Fibroblast of lung (primary cell): ENCODE measurements at regions not wholly inside any gene's neighbourhood (a gene's known extent, or its start where the extent isn't known, plus 50 kb on each side); places are given as distances from the start of the nearest gene placed in this dataset.
A peak's percentile ranks its signal among the peaks of the same experiment; 100 is the strongest.

ENCODE experiments used
- DNase-seq, 2 donors: peaks; one replicate each; pipeline versions ENCODE4 v3.0.0 to v3.0.0-alpha.2; 2010; ENCODE audit warnings: low read depth in 2 of 2
- H2AFZ ChIP-seq: 2 replicates; pipeline ENCODE4 v1.5.1; 2012; ENCODE audit warnings: low read length, control low read depth, inconsistent platforms
- H3K27ac ChIP-seq: 2 replicates; pipeline ENCODE4 v1.5.1; 2011; ENCODE audit warnings: low read length, control low read depth; ENCODE audit not compliant: insufficient read depth
- H3K27me3 ChIP-seq: 2 replicates; pipeline ENCODE4 v1.5.1; 2011; ENCODE audit warnings: mild to moderate bottlenecking, low read length; ENCODE audit not compliant: control insufficient read depth, insufficient read depth
- H3K36me3 ChIP-seq: 2 replicates; pipeline ENCODE4 v1.5.1; 2011; ENCODE audit warnings: low read length; ENCODE audit not compliant: control insufficient read depth, insufficient read depth
- H3K4me1 ChIP-seq: 2 replicates; pipeline ENCODE4 v1.5.1; 2011; ENCODE audit warnings: low read length; ENCODE audit not compliant: control insufficient read depth, insufficient read depth; ENCODE audit errors: extremely low read depth
- H3K4me2 ChIP-seq: 2 replicates; pipeline ENCODE4 v1.5.1; 2011; ENCODE audit warnings: low read length, control low read depth; ENCODE audit not compliant: insufficient read depth; ENCODE audit errors: extremely low read depth
- H3K4me3 ChIP-seq, 4 experiments: fragments of 200-600 bp in 1 of 4; sonication (generic) in 1 of 4; replicated peaks in 1 of 4; 2 replicates each; pipeline ENCODE4 v1.5.1; 2011 to 2016; ENCODE audit warnings: low read length in 4 of 4, low read depth in 3 of 4, mild to moderate bottlenecking in 3 of 4, control low read depth in 2 of 4, inconsistent platforms in 1 of 4, mixed read lengths in 1 of 4; ENCODE audit not compliant: insufficient read depth in 1 of 4; ENCODE audit errors: control extremely low read depth in 1 of 4
- H3K79me2 ChIP-seq: 2 replicates; pipeline ENCODE4 v1.5.1; 2012; ENCODE audit warnings: mild to moderate bottlenecking, low read length, inconsistent platforms; ENCODE audit not compliant: control insufficient read depth, insufficient read depth
- H3K9ac ChIP-seq: 2 replicates; pipeline ENCODE4 v1.5.1; 2011; ENCODE audit warnings: mild to moderate bottlenecking, low read length, control low read depth; ENCODE audit not compliant: insufficient read depth
- H3K9me3 ChIP-seq: 2 replicates; pipeline ENCODE4 v1.5.1; 2012; ENCODE audit warnings: low read depth, low read length; ENCODE audit not compliant: control insufficient read depth, insufficient read depth
- H4K20me1 ChIP-seq: 2 replicates; pipeline ENCODE4 v1.5.1; 2011; ENCODE audit warnings: low read length; ENCODE audit not compliant: control insufficient read depth, insufficient read depth; ENCODE audit errors: extremely low read depth
- EZH2 ChIP-seq: IDR thresholded peaks from 2 replicates; pipeline ENCODE4 v1.5.1; 2012; ENCODE audit warnings: low read length, control low read depth, mild to moderate bottlenecking; ENCODE audit errors: missing control alignments
- TF ChIP-seq, protein P1 (sequence below), 2 donors: IDR thresholded peaks in 1 of 2; conservative IDR thresholded peaks in 1 of 2; 1 replicate in 1 of 2; 2 replicates in 1 of 2; pipeline ENCODE4 v1.5.1; 2011 to 2012; ENCODE audit warnings: low read length in 2 of 2, control low read depth in 1 of 2, inconsistent platforms in 1 of 2, low read depth in 1 of 2, mild to moderate bottlenecking in 1 of 2

DNA sequence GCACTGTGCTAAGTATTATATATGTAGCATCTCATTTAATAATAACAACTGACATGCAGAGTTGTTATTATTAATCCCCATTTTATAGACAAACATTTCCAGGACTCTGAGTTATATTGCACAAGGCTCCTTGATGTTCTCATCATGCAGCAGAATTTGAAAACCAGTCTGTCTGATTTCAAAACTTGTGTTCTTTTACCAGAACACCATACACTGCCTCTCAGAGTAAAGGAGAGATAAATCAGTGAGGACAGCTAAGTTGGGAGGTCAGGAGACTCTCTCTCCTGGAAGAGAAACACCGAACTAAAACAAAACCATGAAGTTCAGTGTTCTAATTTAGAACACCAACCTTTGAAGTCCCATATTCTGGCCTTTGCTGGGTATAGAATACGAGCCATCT lies 92.7 kb upstream of the TNC start:
- TF ChIP-seq, protein P1, sequence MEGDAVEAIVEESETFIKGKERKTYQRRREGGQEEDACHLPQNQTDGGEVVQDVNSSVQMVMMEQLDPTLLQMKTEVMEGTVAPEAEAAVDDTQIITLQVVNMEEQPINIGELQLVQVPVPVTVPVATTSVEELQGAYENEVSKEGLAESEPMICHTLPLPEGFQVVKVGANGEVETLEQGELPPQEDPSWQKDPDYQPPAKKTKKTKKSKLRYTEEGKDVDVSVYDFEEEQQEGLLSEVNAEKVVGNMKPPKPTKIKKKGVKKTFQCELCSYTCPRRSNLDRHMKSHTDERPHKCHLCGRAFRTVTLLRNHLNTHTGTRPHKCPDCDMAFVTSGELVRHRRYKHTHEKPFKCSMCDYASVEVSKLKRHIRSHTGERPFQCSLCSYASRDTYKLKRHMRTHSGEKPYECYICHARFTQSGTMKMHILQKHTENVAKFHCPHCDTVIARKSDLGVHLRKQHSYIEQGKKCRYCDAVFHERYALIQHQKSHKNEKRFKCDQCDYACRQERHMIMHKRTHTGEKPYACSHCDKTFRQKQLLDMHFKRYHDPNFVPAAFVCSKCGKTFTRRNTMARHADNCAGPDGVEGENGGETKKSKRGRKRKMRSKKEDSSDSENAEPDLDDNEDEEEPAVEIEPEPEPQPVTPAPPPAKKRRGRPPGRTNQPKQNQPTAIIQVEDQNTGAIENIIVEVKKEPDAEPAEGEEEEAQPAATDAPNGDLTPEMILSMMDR (conservative IDR thresholded peaks at IDR 0.05 in 1 of 2, IDR thresholded peaks at IDR 0.05 in 1 of 2; ENCODE audit: low read depth in 1 of 2, low read length in 2 of 2) = no peak
- no peak for TF ChIP-seq EZH2
- H3K27ac ChIP-seq = no peak overlapping the region
- no peak for DNase-seq
- no peak overlapping the region for H2AFZ ChIP-seq
- no peak overlapping the region for H3K4me2 ChIP-seq
- H3K9me3 ChIP-seq = no peaks in the 10 kb centered on the region
- H3K4me1 ChIP-seq = peaks cover 23% of the 10 kb centered on the region
- no peaks in the 10 kb centered on the region for H3K27me3 ChIP-seq
- no peaks in the 10 kb centered on the region for H3K79me2 ChIP-seq
- no peak overlapping the region for H3K4me3 ChIP-seq
- H3K9ac ChIP-seq = no peak overlapping the region
- H4K20me1 ChIP-seq = no peaks in the 10 kb centered on the region
- H3K36me3 ChIP-seq = no peaks in the 10 kb centered on the region

DNA sequence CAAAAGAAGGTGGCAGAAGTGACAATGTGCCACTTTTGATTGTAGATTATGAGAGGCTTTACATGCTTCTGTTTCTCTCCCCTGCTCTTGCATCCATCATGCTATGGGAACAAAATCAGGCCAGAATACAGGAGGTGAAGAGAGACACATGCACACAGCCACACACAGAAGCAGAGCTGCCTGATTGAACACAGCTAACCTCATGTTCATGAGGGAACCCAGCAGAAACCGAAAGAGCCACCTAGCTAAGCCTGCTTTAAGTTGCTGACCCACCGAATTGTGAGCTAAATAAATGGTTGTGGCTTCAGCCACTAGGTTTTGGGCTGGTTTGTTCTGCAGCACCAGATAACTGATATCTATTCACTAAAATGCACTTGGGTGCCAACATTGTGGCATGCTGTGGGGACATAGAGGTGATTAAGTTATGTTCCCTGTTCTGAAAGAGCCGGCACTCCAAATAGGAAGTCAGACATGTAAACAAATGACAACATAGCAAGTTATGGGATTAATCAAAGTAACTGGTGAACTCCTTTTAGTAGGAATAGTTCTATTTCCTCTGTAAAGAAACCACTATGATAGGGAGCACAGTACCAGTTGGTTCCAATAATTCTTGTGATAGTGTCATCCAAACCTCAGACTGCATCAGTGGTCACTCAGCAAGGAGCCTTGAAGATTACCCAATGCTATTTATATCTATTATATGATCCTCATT lies 93.6 kb upstream of the TNC start:
- no peak overlapping the region for H3K4me3 ChIP-seq
- no peak overlapping the region for H2AFZ ChIP-seq
- no peaks in the 10 kb centered on the region for H3K36me3 ChIP-seq
- H3K4me1 ChIP-seq = peaks cover 21% of the 10 kb centered on the region
- no peaks in the 10 kb centered on the region for H3K79me2 ChIP-seq
- no peaks in the 10 kb centered on the region for H3K27me3 ChIP-seq
- TF ChIP-seq, protein P1 (conservative IDR thresholded peaks at IDR 0.05 in 1 of 2, IDR thresholded peaks at IDR 0.05 in 1 of 2; ENCODE audit: low read depth in 1 of 2, low read length in 2 of 2) = no peak
- TF ChIP-seq EZH2 = no peak
- H4K20me1 ChIP-seq = no peaks in the 10 kb centered on the region
- H3K9me3 ChIP-seq = no peaks in the 10 kb centered on the region
- peak; percentile 36 to 95 for DNase-seq
- no peak overlapping the region for H3K27ac ChIP-seq
- peak overlapping the region; percentile 28 for H3K4me2 ChIP-seq
- H3K9ac ChIP-seq = no peak overlapping the region

DNA sequence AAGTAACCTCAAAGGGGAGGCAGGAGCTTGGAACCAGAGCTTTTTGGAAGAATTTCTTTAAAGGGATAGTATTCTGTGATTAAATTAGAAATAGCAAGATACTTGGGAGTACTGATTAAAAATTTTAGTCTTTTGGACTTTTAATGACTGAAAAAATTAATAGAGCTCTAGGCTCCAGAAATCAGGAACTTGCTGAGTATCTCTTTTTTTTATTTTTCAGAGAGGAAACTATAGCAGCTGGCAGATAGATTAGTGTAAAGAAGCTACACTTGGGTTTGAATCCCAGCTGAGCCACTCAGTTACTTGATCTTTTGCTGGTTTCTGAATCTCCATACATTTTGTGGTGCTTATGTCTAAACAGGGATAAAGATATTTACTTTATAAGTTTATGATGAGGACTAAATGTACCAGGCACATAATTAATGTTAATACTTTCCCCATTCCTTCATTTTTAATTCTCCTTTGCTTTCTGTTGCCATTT lies 94.2 kb upstream of the TNC start:
- DNase-seq = no peak
- Histone ChIP-seq H3K27me3 (no peaks in the 10 kb centered on the region), H3K79me2 (no peaks in the 10 kb centered on the region), H3K36me3 (no peaks in the 10 kb centered on the region), H4K20me1 (no peaks in the 10 kb centered on the region), H3K9me3 (no peaks in the 10 kb centered on the region), H3K4me1 (peaks cover 17% of the 10 kb centered on the region), H3K9ac (no peak overlapping the region), H3K27ac (no peak overlapping the region), H3K4me2 (no peak overlapping the region), H3K4me3 (no peak overlapping the region), H2AFZ (no peak overlapping the region)
- TF ChIP-seq EZH2 = no peak
- TF ChIP-seq, protein P1 (conservative IDR thresholded peaks at IDR 0.05 in 1 of 2, IDR thresholded peaks at IDR 0.05 in 1 of 2; ENCODE audit: low read depth in 1 of 2, low read length in 2 of 2) = no peak
